GM21723 (cell line): ENCODE measurements at regions not wholly inside any gene's neighbourhood (a gene's known extent, or its start where the extent isn't known, plus 50 kb on each side); places are given as distances from the start of the nearest gene placed in this dataset.

ENCODE experiments used
- ATAC-seq: cut with Tn5 transposase; IDR thresholded peaks from one replicate; pipeline ENCODE4 v1.9.1; 2021; ENCODE audit warnings: mild to moderate bottlenecking, moderate library complexity; ENCODE audit not compliant: unreplicated experiment

GRCh38 chr10:3549118-3549517 lies 235.9 kb downstream of the KLF6 start:
- no peak for ATAC-seq

- ATAC-seq = no peak
These were observed 236.3 kb downstream of the KLF6 start for GRCh38 chr10:3548702-3549101.

GRCh38 chr10:3548076-3548475 lies 236.9 kb downstream of the KLF6 start:
- no peak for ATAC-seq

- ATAC-seq = no peak
These were observed 240.4 kb downstream of the KLF6 start for GRCh38 chr10:3544561-3544960.

- ATAC-seq = no peak
These were observed 242.8 kb downstream of the KLF6 start for GRCh38 chr10:3542185-3542611.

GRCh38 chr10:3539696-3540383 lies 245.2 kb downstream of the KLF6 start:
- no peak for ATAC-seq

- no peak for ATAC-seq
These were observed 246.1 kb downstream of the KLF6 start for GRCh38 chr10:3538656-3539531.

GRCh38 chr10:3538291-3538655 lies 246.7 kb downstream of the KLF6 start:
- no peak for ATAC-seq

- ATAC-seq = no peak
These were observed 247.5 kb downstream of the KLF6 start for GRCh38 chr10:3537518-3537917.

- ATAC-seq = no peak
These were observed 250.0 kb downstream of the KLF6 start for GRCh38 chr10:3535001-3535400.

GRCh38 chr10:3534433-3534832 lies 250.6 kb downstream of the KLF6 start:
- no peak for ATAC-seq

- ATAC-seq = no peak
These were observed 251.7 kb downstream of the KLF6 start for GRCh38 chr10:3533296-3533695.

GRCh38 chr10:3532644-3533043 lies 252.4 kb downstream of the KLF6 start:
- ATAC-seq = no peak

GRCh38 chr10:3531670-3532069 lies 253.3 kb downstream of the KLF6 start:
- no peak for ATAC-seq

GRCh38 chr10:3530783-3531645 lies 254.0 kb downstream of the KLF6 start:
- ATAC-seq = no peak

GRCh38 chr10:3530346-3530745 lies 254.7 kb downstream of the KLF6 start:
- no peak for ATAC-seq

- no peak for ATAC-seq
These were observed 255.3 kb downstream of the KLF6 start for GRCh38 chr10:3529691-3530090.

GRCh38 chr10:3528823-3529403 lies 256.1 kb downstream of the KLF6 start:
- ATAC-seq = no peak

- ATAC-seq = no peak
These were observed 256.7 kb downstream of the KLF6 start for GRCh38 chr10:3528271-3528670.

- ATAC-seq = no peak
These were observed 257.1 kb downstream of the KLF6 start for GRCh38 chr10:3527869-3528268.
